ENCODE measurements at regions not wholly inside any gene's neighbourhood (a gene's known extent, or its start where the extent isn't known, plus 50 kb on each side); places are given as distances from the start of the nearest gene placed in this dataset.

GRCh38 chr9:79116041-79116440, 455.7 kb upstream of the TLE4 start:
- no peak for DNase-seq

- no peak for DNase-seq
These were observed 455.1 kb upstream of the TLE4 start for GRCh38 chr9:79116709-79117108.

GRCh38 chr9:79120533-79120932, 451.2 kb upstream of the TLE4 start:
- no peak for DNase-seq

- no peak for DNase-seq
These were observed 450.8 kb upstream of the TLE4 start for GRCh38 chr9:79120941-79121340.

- no peak for DNase-seq
These were observed 448.4 kb upstream of the TLE4 start for GRCh38 chr9:79123415-79123814.

GRCh38 chr9:79127661-79128060, 444.1 kb upstream of the TLE4 start:
- no peak for DNase-seq

GRCh38 chr9:79129865-79130480, 441.8 kb upstream of the TLE4 start:
- DNase-seq: no peak

- no peak for DNase-seq
These were observed 440.5 kb upstream of the TLE4 start for GRCh38 chr9:79131246-79131774.

- DNase-seq: no peak
These were observed 439.9 kb upstream of the TLE4 start for GRCh38 chr9:79131824-79132377.

- no peak for DNase-seq
These were observed 437.1 kb upstream of the TLE4 start for GRCh38 chr9:79134654-79135053.

GRCh38 chr9:79135681-79136415, 435.9 kb upstream of the TLE4 start:
- DNase-seq: no peak

- DNase-seq: no peak
These were observed 431.0 kb upstream of the TLE4 start for GRCh38 chr9:79140751-79141150.

- DNase-seq: no peak
These were observed 428.6 kb upstream of the TLE4 start for GRCh38 chr9:79143211-79143610.

- DNase-seq: no peak
These were observed 426.3 kb upstream of the TLE4 start for GRCh38 chr9:79145442-79145841.

GRCh38 chr9:79149585-79149984, 422.2 kb upstream of the TLE4 start:
- no peak for DNase-seq

GRCh38 chr9:79151791-79152190, 420.0 kb upstream of the TLE4 start:
- no peak for DNase-seq

GRCh38 chr9:79152306-79152705, 419.5 kb upstream of the TLE4 start:
- no peak for DNase-seq

GRCh38 chr9:79154806-79155205, 417.0 kb upstream of the TLE4 start:
- no peak for DNase-seq

- DNase-seq: no peak
These were observed 416.5 kb upstream of the TLE4 start for GRCh38 chr9:79155308-79155707.

GRCh38 chr9:79163544-79163943, 408.2 kb upstream of the TLE4 start:
- no peak for DNase-seq

- no peak for DNase-seq
These were observed 407.4 kb upstream of the TLE4 start for GRCh38 chr9:79164406-79164805.

GRCh38 chr9:79165020-79165780, 406.6 kb upstream of the TLE4 start:
- no peak for DNase-seq

- no peak for DNase-seq
These were observed 405.8 kb upstream of the TLE4 start for GRCh38 chr9:79166005-79166404.

GRCh38 chr9:79170643-79171042, 401.1 kb upstream of the TLE4 start:
- no peak for DNase-seq
